ENCODE measurements at regions not wholly inside any gene's neighbourhood (a gene's known extent, or its start where the extent isn't known, plus 50 kb on each side); places are given as distances from the start of the nearest gene placed in this dataset.

DNA sequence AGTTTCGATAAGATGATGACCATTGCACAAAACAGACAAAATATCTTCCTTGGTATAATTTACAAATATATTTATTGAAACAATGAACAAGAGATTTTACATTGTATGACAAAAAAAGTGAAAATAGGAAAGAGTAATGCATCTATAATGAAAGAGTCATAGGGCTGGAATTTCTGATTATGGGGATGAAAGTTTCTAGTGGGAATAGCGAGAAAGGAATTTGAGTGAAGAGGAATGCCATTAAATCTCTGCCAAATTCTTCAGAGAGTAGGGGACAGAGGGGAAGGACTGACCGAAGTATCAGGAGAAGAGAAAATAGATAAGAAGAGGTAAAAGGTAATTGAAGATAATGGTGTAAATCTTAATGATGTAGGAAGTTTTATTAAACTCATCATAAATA lies 125.4 kb downstream of the VGLL3 start:
- TF ChIP-seq, protein P1, sequence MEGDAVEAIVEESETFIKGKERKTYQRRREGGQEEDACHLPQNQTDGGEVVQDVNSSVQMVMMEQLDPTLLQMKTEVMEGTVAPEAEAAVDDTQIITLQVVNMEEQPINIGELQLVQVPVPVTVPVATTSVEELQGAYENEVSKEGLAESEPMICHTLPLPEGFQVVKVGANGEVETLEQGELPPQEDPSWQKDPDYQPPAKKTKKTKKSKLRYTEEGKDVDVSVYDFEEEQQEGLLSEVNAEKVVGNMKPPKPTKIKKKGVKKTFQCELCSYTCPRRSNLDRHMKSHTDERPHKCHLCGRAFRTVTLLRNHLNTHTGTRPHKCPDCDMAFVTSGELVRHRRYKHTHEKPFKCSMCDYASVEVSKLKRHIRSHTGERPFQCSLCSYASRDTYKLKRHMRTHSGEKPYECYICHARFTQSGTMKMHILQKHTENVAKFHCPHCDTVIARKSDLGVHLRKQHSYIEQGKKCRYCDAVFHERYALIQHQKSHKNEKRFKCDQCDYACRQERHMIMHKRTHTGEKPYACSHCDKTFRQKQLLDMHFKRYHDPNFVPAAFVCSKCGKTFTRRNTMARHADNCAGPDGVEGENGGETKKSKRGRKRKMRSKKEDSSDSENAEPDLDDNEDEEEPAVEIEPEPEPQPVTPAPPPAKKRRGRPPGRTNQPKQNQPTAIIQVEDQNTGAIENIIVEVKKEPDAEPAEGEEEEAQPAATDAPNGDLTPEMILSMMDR (IDR thresholded peaks at IDR 0.05; ENCODE audit: insufficient read depth, low read length, poor library complexity, severe bottlenecking): no peak
- TF ChIP-seq EZH2phosphoT487 (conservative IDR thresholded peaks at IDR 0.05; ENCODE audit: low read length): no peak
